Erythroblast (primary cell): ENCODE measurements at regions not wholly inside any gene's neighbourhood (a gene's known extent, or its start where the extent isn't known, plus 50 kb on each side); places are given as distances from the start of the nearest gene placed in this dataset.
"Not testable (repeated sequence)": the region's sequence is repeated elsewhere in the genome, so short reads cannot be mapped to it uniquely, and the experiment has no call there.

Experiments used
- DNase-seq, 2 experiments: peaks; one replicate each; lab custom pipeline; 2025; lab: John Stamatoyannopoulos, UW
- GATA1 ChIP-seq: IDR thresholded peaks from 2 replicates; pipeline ENCODE4 v1.6.1; 2011; ENCODE audit warnings: low read depth, mild to moderate bottlenecking, control low read depth, low read length, moderate library complexity
- POLR2A ChIP-seq: IDR thresholded peaks from 2 replicates; pipeline ENCODE4 v1.6.1; 2011; ENCODE audit warnings: mild to moderate bottlenecking, low read length

GRCh38 chr4:131526686-131527085 is 1622.4 kb upstream of the PCDH10 start:
- TF ChIP-seq POLR2A, result no peak
- no peak for DNase-seq

GRCh38 chr4:131531087-131531486 is 1618.0 kb upstream of the PCDH10 start:
- TF ChIP-seq POLR2A (no peak), GATA1 (no peak)
- DNase-seq, result no peak

GRCh38 chr4:131534944-131535645 is 1614.0 kb upstream of the PCDH10 start:
- TF ChIP-seq GATA1, result no peak
- no peak for TF ChIP-seq POLR2A
- no peak for DNase-seq

- TF ChIP-seq POLR2A (no peak), GATA1 (no peak)
- DNase-seq, result no peak
Measured at GRCh38 chr4:131540256-131540655, 1608.8 kb upstream of the PCDH10 start.

- TF ChIP-seq GATA1, result no peak
- TF ChIP-seq POLR2A, result no peak
- DNase-seq, result no peak
Measured at GRCh38 chr4:131547506-131547981, 1601.5 kb upstream of the PCDH10 start.

- TF ChIP-seq POLR2A, result no peak
- no peak for TF ChIP-seq GATA1
- no peak for DNase-seq
Measured at GRCh38 chr4:131551306-131551705, 1597.8 kb upstream of the PCDH10 start.

- no peak for DNase-seq
- TF ChIP-seq GATA1 (no peak), POLR2A (no peak)
Measured at GRCh38 chr4:131566026-131566425, 1583.1 kb upstream of the PCDH10 start.

GRCh38 chr4:131584587-131584986 is 1564.5 kb upstream of the PCDH10 start:
- TF ChIP-seq POLR2A, result no peak

GRCh38 chr4:131595140-131595539 is 1554.0 kb upstream of the PCDH10 start:
- TF ChIP-seq POLR2A, result no peak
- TF ChIP-seq GATA1, result no peak
- DNase-seq, result no peak

More at GRCh38 chr4:131584587-131584986, 1564.5 kb upstream of the PCDH10 start:
- no peak for DNase-seq

GRCh38 chr4:131603705-131604104 is 1545.4 kb upstream of the PCDH10 start:
- DNase-seq, result no peak
- TF ChIP-seq POLR2A (no peak), GATA1 (no peak)

- no peak for DNase-seq
- TF ChIP-seq POLR2A, result no peak
- TF ChIP-seq GATA1, result no peak
Measured at GRCh38 chr4:131609039-131609438, 1540.1 kb upstream of the PCDH10 start.

GRCh38 chr4:131610517-131610916 is 1538.6 kb upstream of the PCDH10 start:
- not testable (repeated sequence) for DNase-seq

GRCh38 chr4:131613086-131613823 is 1535.8 kb upstream of the PCDH10 start:
- DNase-seq, result no peak
- no peak for TF ChIP-seq GATA1
- no peak for TF ChIP-seq POLR2A

- DNase-seq, result no peak
- TF ChIP-seq GATA1, result no peak
Measured at GRCh38 chr4:131613824-131614216, 1535.3 kb upstream of the PCDH10 start.

GRCh38 chr4:131632877-131633276 is 1516.2 kb upstream of the PCDH10 start:
- DNase-seq, result no peak
- TF ChIP-seq POLR2A (no peak), GATA1 (no peak)
